K562 (cell line): ENCODE measurements at regions not wholly inside any gene's neighbourhood (a gene's known extent, or its start where the extent isn't known, plus 50 kb on each side); places are given as distances from the start of the nearest gene placed in this dataset.

Source experiments
- ATAC-seq: fragments of 200-7000 bp; cut with Tn5 transposase; 3 replicates; pipeline ENCODE4 v1.9.1; 2020; ENCODE audit warnings: moderate library complexity
- BruUV-seq: library from RNA; stranded (reverse); fragments of 400-500 nt; replicated peaks from 2 replicates; lab custom pipeline; 2021; lab: Mats Ljungman, UMichigan
- CTCF ChIA-PET: fragments of 300-600 bp; formaldehyde crosslinking; extraction: SDS; loops from one replicate; lab custom pipeline; 2021; ENCODE audit warnings: low intra/inter-chr PET ratio; lab: Yijun Ruan, JAX
- POLR2A ChIA-PET: fragments of 300-600, 350-650 bp; sonication (Branson Sonifier 250); formaldehyde crosslinking; extraction: SDS; loops from one replicate; lab custom pipeline; 2021; ENCODE audit warnings: antibody characterized with exemption, inconsistent platforms; lab: Yijun Ruan, JAX
- DNase-seq, 4 experiments: peaks; one replicate each; pipeline versions ENCODE4 v3.0.0 to v3.0.0-alpha.2; 2011 to 2018; ENCODE audit warnings: low spot score in 3 of 4, mixed read lengths in 3 of 4; ENCODE audit errors: extremely low read depth in 1 of 4
- FAIRE-seq: peaks from 2 replicates; lab custom pipeline; 2011; peaks lifted over from hg19 to GRCh38; lab: Jason Lieb, UNC
- H2AFZ ChIP-seq: 2 replicates; pipeline ENCODE4 v1.6.0; 2011; ENCODE audit warnings: low read depth, low read length, control low read depth, inconsistent platforms
- H3K27ac ChIP-seq: fragments of 200-600 bp; 3 replicates; pipeline ENCODE4 v1.8.0; 2011; ENCODE audit warnings: low read depth, mild to moderate bottlenecking, control low read depth, inconsistent platforms, low read length, moderate library complexity, mixed read lengths; ENCODE audit errors: extremely low read depth
- H3K27me3 ChIP-seq, 2 experiments: fragments of 300-600 bp in 1 of 2; 2 replicates in 1 of 2; 3 replicates in 1 of 2; pipeline versions ENCODE4 v1.6.0 to v1.8.0; 2011; ENCODE audit warnings: inconsistent platforms in 2 of 2, low read length in 2 of 2, mild to moderate bottlenecking in 1 of 2, mixed read lengths in 1 of 2, moderate library complexity in 1 of 2; ENCODE audit not compliant: control insufficient read depth in 2 of 2, insufficient read depth in 2 of 2
- H3K36me3 ChIP-seq: fragments of 300-600 bp; 3 replicates; pipeline ENCODE4 v1.8.0; 2011; ENCODE audit warnings: mild to moderate bottlenecking, low read length, inconsistent platforms; ENCODE audit not compliant: control insufficient read depth, insufficient read depth
- H3K4me1 ChIP-seq, 2 experiments: fragments of 200-600 bp in 1 of 2; replicated peaks in 1 of 2; 2 replicates in 1 of 2; 3 replicates in 1 of 2; pipeline versions ENCODE4 v1.5.1 to v1.8.0; 2011; ENCODE audit warnings: inconsistent platforms in 2 of 2, low read length in 2 of 2, mild to moderate bottlenecking in 1 of 2, mixed read lengths in 1 of 2, moderate library complexity in 1 of 2; ENCODE audit not compliant: control insufficient read depth in 2 of 2, insufficient read depth in 2 of 2
- H3K4me2 ChIP-seq: 2 replicates; pipeline ENCODE4 v1.6.1; 2011; ENCODE audit warnings: low read length, control low read depth, inconsistent platforms, mixed read lengths; ENCODE audit not compliant: insufficient read depth
- H3K4me3 ChIP-seq: fragments of 200-600 bp; sonication (generic), shearing (Covaris generic); 2 replicates; pipeline ENCODE4 v1.5.1; 2016; ENCODE audit warnings: control low read depth, inconsistent platforms
- H3K79me2 ChIP-seq: fragments of 200-600 bp; 3 replicates; pipeline ENCODE4 v1.8.0; 2011; ENCODE audit warnings: low read length, inconsistent platforms; ENCODE audit not compliant: control insufficient read depth, insufficient read depth
- H3K9ac ChIP-seq, 2 experiments: 2 replicates each; pipeline versions ENCODE4 v1.6.0 to v1.6.1; 2011; ENCODE audit warnings: low read depth in 2 of 2, low read length in 2 of 2, control low read depth in 1 of 2, inconsistent platforms in 1 of 2, mild to moderate bottlenecking in 1 of 2, mixed read lengths in 1 of 2; ENCODE audit not compliant: insufficient read depth in 1 of 2
- H3K9me1 ChIP-seq: one replicate; pipeline ENCODE4 v1.6.0; 2011; ENCODE audit warnings: inconsistent platforms, mild to moderate bottlenecking, low read length, moderate library complexity; ENCODE audit not compliant: control insufficient read depth, insufficient read depth
- H3K9me3 ChIP-seq: replicated peaks from 2 replicates; pipeline ENCODE4 v1.5.1; 2011; ENCODE audit warnings: low read depth, low read length, inconsistent platforms; ENCODE audit not compliant: control insufficient read depth, insufficient read depth
- H4K20me1 ChIP-seq: replicated peaks from 2 replicates; pipeline ENCODE4 v1.6.1; 2011; ENCODE audit warnings: low read length, inconsistent platforms, mixed read lengths; ENCODE audit not compliant: control insufficient read depth, insufficient read depth
- HDAC6 ChIP-seq: IDR thresholded peaks from 2 replicates; pipeline ENCODE4 v1.6.1; 2012; ENCODE audit warnings: low read depth, mild to moderate bottlenecking, control low read depth, inconsistent platforms, low read length, moderate library complexity
- NCOA6 ChIP-seq: fragments of 450-650 bp; IDR thresholded peaks from 2 replicates; pipeline ENCODE4 v1.6.1; 2017; ENCODE audit warnings: mild to moderate bottlenecking
- POLR2AphosphoS2 ChIP-seq: IDR thresholded peaks from 2 replicates; pipeline ENCODE4 v1.6.1; 2012; ENCODE audit warnings: low read length, improper control_type of control experiment
- SIN3A ChIP-seq, 2 experiments: fragments of 150-350 bp in 1 of 2; IDR thresholded peaks; 2 replicates each; pipeline ENCODE4 v1.6.1; 2011 to 2016; ENCODE audit warnings: borderline replicate concordance in 2 of 2, low read depth in 2 of 2, low read length in 2 of 2, mild to moderate bottlenecking in 2 of 2, moderate library complexity in 2 of 2; ENCODE audit not compliant: control insufficient read depth in 1 of 2
- TCF7L2 ChIP-seq: fragments of 150-350 bp; IDR thresholded peaks from 2 replicates; pipeline ENCODE4 v1.6.1; 2016; ENCODE audit warnings: low read depth, mild to moderate bottlenecking, low read length, moderate library complexity
- YY1 ChIP-seq, 3 experiments: IDR thresholded peaks; 2 replicates each; pipeline ENCODE4 v1.6.1; 2011; ENCODE audit warnings: low read length in 2 of 3, mild to moderate bottlenecking in 2 of 3, moderate library complexity in 2 of 3, borderline replicate concordance in 1 of 3, control low read depth in 1 of 3, low read depth in 1 of 3; ENCODE audit not compliant: insufficient read depth in 3 of 3, insufficient replicate concordance in 2 of 3, control insufficient read depth in 1 of 3, insufficient read length in 1 of 3; ENCODE audit errors: extremely low read depth in 1 of 3
- ZNF197 ChIP-seq: fragments of 200-800 bp; sonication (Bioruptor generic); IDR thresholded peaks from 2 replicates; pipeline ENCODE4 v1.6.1; 2016; ENCODE audit warnings: low read depth, missing genetic modification characterization, missing compliant biosample characterization
- ZNF436 ChIP-seq: fragments of 250-450, 450-650 bp; sonication (Bioruptor Pico); formaldehyde crosslinking; IDR thresholded peaks from 2 replicates; pipeline ENCODE4 v1.7.0; 2020; ENCODE audit warnings: mild to moderate bottlenecking
- ZNF644 ChIP-seq: fragments of 200-800 bp; sonication (Bioruptor generic); IDR thresholded peaks from 2 replicates; pipeline ENCODE4 v1.6.1; 2016; ENCODE audit warnings: low read depth, missing genetic modification characterization, missing compliant biosample characterization
- WGBS: fragments of 100-300 bp; shearing (Covaris generic); methylation state at CpG from one replicate; pipeline ENCODE4 v1.1.6; 2016; ENCODE audit warnings: low coverage, mixed read lengths; ENCODE audit not compliant: insufficient coverage; ENCODE audit errors: missing lambda C conversion rate; 5-methylcytosine and 5-hydroxymethylcytosine counted together
- in situ Hi-C: fragments of 300-500 bp; cut with MboI; formaldehyde crosslinking; loops from 4 replicates; pipeline ENCODE4 v1.15.0; 2018; ENCODE audit warnings: inconsistent platforms, mixed read lengths
- intact Hi-C: fragments of 100-400 bp; cut with micrococcal nuclease; formaldehyde crosslinking; loops from 2 replicates; pipeline ENCODE4 v1.14.2; 2022
- TF ChIP-seq, protein P1 (sequence below): fragments of 250-450 bp; sonication (Bioruptor Pico); IDR thresholded peaks from 2 replicates; pipeline ENCODE4 v1.4.0; 2020
- TF ChIP-seq, protein P2 (sequence below): fragments of 250-450 bp; sonication (Bioruptor Pico); IDR thresholded peaks from 2 replicates; pipeline ENCODE4 v1.9.0; 2021; ENCODE audit warnings: mild to moderate bottlenecking

DNA sequence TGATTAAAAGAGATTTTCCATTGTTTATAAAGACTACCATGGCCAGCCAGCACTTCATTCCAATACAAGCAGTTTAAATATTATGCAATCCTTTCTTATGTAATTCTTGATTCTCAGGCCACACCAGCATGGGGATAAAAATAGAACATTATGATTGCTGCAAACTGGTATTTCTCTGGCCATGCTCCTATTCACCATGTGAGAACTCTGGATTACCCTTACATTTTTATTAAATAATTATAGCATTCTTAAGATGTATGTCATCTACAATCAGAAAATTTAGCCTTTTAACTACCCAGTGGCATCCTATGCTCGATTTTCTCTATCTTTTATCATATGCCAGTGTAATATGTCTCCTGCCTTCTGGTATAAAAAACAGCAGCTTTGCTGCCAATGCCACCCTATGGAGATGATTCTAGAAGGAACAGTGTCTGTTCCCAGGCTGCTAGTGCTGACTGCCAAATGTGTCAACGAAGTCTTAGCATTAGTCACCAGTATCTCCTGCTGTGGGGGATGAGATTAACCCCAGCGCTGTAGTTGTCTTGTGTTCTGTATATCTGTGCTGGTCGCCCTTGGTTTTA is 501.4 kb downstream of the BCKDHB start:
- no TSS peak for BruUV-seq
- H3K4me3 ChIP-seq: no peak overlapping the region
- ATAC-seq (no peak), FAIRE-seq (no peak), DNase-seq (no peak)
- H2AFZ ChIP-seq: no peak overlapping the region
- intact Hi-C loops (no loop called here), in situ Hi-C loops (no loop called here)
- CTCF ChIA-PET: no interaction called here
- no peak overlapping the region for H3K4me2 ChIP-seq
- no peak overlapping the region for H3K27ac ChIP-seq
- no peaks in the 10 kb centered on the region for H3K9me1 ChIP-seq
- no peaks in the 10 kb centered on the region for H4K20me1 ChIP-seq
- H3K27me3 ChIP-seq: no peaks in the 10 kb centered on the region
- POLR2A ChIA-PET: no interaction called here
- H3K9ac ChIP-seq: no peak overlapping the region
- no peaks in the 10 kb centered on the region for H3K9me3 ChIP-seq
- TF ChIP-seq NCOA6 (no peak), TCF7L2 (no peak), HDAC6 (no peak), ZNF436 (CRISPR knock-in tag) (no peak), SIN3A (IDR thresholded peaks at IDR 0.05; ENCODE audit: borderline replicate concordance in 2 of 2, control insufficient read depth in 1 of 2, low read depth in 2 of 2, low read length in 2 of 2) (no peak), POLR2AphosphoS2 (no peak), YY1 (IDR thresholded peaks at IDR 0.05; ENCODE audit: borderline replicate concordance in 1 of 3, control insufficient read depth in 1 of 3, extremely low read depth in 1 of 3, insufficient read depth in 3 of 3, insufficient read length in 1 of 3, insufficient replicate concordance in 2 of 3, low read depth in 1 of 3, low read length in 2 of 3) (no peak), ZNF644 (tag) (no peak), ZNF197 (CRISPR knock-in tag) (no peak)
- TF ChIP-seq, protein P1, sequence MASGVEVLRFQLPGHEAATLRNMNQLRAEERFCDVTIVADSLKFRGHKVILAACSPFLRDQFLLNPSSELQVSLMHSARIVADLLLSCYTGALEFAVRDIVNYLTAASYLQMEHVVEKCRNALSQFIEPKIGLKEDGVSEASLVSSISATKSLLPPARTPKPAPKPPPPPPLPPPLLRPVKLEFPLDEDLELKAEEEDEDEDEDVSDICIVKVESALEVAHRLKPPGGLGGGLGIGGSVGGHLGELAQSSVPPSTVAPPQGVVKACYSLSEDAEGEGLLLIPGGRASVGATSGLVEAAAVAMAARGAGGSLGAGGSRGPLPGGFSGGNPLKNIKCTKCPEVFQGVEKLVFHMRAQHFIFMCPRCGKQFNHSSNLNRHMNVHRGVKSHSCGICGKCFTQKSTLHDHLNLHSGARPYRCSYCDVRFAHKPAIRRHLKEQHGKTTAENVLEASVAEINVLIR (CRISPR knock-in tag): no peak
- TF ChIP-seq, protein P2, sequence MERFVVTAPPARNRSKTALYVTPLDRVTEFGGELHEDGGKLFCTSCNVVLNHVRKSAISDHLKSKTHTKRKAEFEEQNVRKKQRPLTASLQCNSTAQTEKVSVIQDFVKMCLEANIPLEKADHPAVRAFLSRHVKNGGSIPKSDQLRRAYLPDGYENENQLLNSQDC (CRISPR knock-in tag): no peak
- H3K79me2 ChIP-seq: no peaks in the 10 kb centered on the region
- WGBS: 0% methylated on average over 4 of the region's 4 CpGs
- no peaks in the 10 kb centered on the region for H3K36me3 ChIP-seq
- no peaks in the 10 kb centered on the region for H3K4me1 ChIP-seq
